ENCODE measurements at regions not wholly inside any gene's neighbourhood (a gene's known extent, or its start where the extent isn't known, plus 50 kb on each side); places are given as distances from the start of the nearest gene placed in this dataset.

GRCh38 chr10:107717046-107717445, 552.5 kb upstream of the SORCS1 start:
- DNase-seq (ENCODE audit: low read depth, low spot score): no peak
- TF ChIP-seq CTCF (IDR thresholded peaks at IDR 0.05; ENCODE audit: insufficient read depth, low read length, missing control alignments): no peak
- no peak overlapping the region for H3K4me3 ChIP-seq (ENCODE audit: low read depth, low read length)
- CTCF ChIA-PET: no interaction called here
- POLR2A ChIA-PET: no interaction called here

DNA sequence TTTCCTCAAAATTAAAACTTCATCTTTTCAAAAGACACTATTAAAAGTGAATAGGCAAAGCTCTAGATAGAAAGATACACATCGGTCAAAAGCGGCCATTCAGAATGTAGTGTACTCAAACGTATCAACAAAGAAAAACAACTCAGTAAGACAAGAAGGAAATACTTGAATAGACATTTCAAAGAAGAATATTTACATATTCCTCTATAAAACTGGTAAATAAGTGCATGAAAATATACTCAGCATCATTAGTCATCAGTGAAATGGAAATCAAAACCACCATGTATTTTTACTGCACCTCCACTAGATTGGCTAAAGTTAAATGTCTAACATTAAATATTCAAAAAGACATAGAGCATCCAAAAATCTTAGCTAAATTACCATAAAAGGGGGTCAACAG, 551.1 kb upstream of the SORCS1 start:
- ChIA-PET POLR2A (no interaction called here), CTCF (no interaction called here)

DNA sequence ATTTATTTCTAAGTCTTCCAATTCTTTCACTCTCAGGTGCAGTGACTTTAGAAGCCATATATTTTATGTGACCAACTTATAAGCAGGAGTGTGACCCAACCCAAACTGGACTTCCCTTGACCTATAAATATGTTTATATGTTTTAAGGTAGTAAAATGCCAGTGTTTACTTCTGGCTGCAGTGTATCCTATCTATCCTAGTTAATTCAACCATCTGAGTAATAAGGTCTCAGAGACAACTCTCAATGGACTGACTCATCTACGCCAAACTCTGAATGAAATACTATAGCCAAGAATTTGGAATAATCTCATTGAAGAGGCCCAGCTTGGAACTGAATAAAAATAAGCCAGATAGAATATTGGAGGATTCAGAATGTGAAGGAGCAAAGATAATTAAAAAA, 544.5 kb upstream of the SORCS1 start:
- TF ChIP-seq CTCF (IDR thresholded peaks at IDR 0.05; ENCODE audit: insufficient read depth, low read length, missing control alignments): no peak
- H3K4me3 ChIP-seq (ENCODE audit: low read depth, low read length): no peak overlapping the region
- CTCF ChIA-PET: no interaction called here
- POLR2A ChIA-PET: no interaction called here
- DNase-seq (ENCODE audit: low read depth, low spot score): no peak

More for the DNA sequence above, 551.1 kb upstream of the SORCS1 start:
- TF ChIP-seq CTCF (IDR thresholded peaks at IDR 0.05; ENCODE audit: insufficient read depth, low read length, missing control alignments): no peak
- no peak overlapping the region for H3K4me3 ChIP-seq (ENCODE audit: low read depth, low read length)
- no peak for DNase-seq (ENCODE audit: low read depth, low spot score)

- POLR2A ChIA-PET: no interaction called here
- no peak for DNase-seq (ENCODE audit: low read depth, low spot score)
- no peak overlapping the region for H3K4me3 ChIP-seq (ENCODE audit: low read depth, low read length)
- TF ChIP-seq CTCF (IDR thresholded peaks at IDR 0.05; ENCODE audit: insufficient read depth, low read length, missing control alignments): no peak
- CTCF ChIA-PET: no interaction called here
Observed at GRCh38 chr10:107706096-107706725, 541.7 kb upstream of the SORCS1 start.

GRCh38 chr10:107701943-107702342, 537.4 kb upstream of the SORCS1 start:
- ChIA-PET CTCF (no interaction called here), POLR2A (no interaction called here)
- no peak overlapping the region for H3K4me3 ChIP-seq (ENCODE audit: low read depth, low read length)
- no peak for TF ChIP-seq CTCF (IDR thresholded peaks at IDR 0.05; ENCODE audit: insufficient read depth, low read length, missing control alignments)
- no peak for DNase-seq (ENCODE audit: low read depth, low spot score)

DNA sequence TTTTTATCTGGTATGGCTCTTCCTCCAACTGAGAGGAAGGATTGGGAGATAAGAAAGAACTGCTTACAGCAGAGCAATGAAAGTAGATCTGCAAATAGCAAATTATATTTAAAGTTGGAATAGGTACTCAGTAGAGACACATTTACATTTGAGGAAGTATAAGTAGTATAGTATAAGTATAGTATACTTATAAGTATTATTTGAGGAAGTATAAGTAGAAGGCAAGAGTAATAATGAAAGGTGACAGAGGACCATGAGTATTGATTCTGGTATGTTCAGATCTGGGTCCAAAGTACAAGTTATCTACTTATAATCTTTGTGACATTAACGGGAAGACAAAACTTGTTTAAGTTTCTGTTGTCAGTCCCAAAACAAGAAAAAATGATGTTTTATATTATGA, 527.6 kb upstream of the SORCS1 start:
- TF ChIP-seq CTCF (IDR thresholded peaks at IDR 0.05; ENCODE audit: insufficient read depth, low read length, missing control alignments): no peak
- POLR2A ChIA-PET: no interaction called here
- no peak overlapping the region for H3K4me3 ChIP-seq (ENCODE audit: low read depth, low read length)
- no peak for DNase-seq (ENCODE audit: low read depth, low spot score)
- CTCF ChIA-PET: interaction anchor here (0.8 kb wide), 1 partner anchor 8 kb away, joined by 3 read pairs; no protein-coding TSS in a partner anchor

Measured in AG04449 (cell line).